ENCODE measurements at regions not wholly inside any gene's neighbourhood (a gene's known extent, or its start where the extent isn't known, plus 50 kb on each side); places are given as distances from the start of the nearest gene placed in this dataset.

DNA sequence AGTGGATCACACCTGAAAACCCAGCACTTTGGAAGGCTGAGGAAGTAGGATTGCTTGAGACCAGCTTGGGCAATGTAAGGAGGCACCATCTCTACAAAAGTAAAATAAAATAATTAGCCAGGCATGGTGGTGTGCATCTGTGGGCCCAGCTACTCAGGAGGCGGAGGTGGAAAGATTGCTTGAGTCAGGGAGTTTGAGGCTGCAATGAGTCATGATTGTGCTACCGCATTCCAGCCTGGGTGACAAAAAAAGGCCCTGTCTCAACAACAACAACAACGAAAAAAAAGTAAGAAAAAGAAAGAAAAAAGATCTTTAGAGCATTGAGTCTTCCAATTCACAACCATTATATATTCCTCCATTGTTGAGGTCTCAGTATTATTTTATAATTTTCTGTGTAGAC lies 192.4 kb upstream of the DPH6 start:
- H3K4me3 ChIP-seq = no peak overlapping the region
- DNase-seq (ENCODE audit: low spot score) = no peak
- no peaks in the 10 kb centered on the region for H3K4me1 ChIP-seq
- no peaks in the 10 kb centered on the region for H3K36me3 ChIP-seq
- no peaks in the 10 kb centered on the region for H3K9me3 ChIP-seq
- H3K27ac ChIP-seq = no peak overlapping the region
- no peaks in the 10 kb centered on the region for H3K27me3 ChIP-seq
- TF ChIP-seq, protein P1, sequence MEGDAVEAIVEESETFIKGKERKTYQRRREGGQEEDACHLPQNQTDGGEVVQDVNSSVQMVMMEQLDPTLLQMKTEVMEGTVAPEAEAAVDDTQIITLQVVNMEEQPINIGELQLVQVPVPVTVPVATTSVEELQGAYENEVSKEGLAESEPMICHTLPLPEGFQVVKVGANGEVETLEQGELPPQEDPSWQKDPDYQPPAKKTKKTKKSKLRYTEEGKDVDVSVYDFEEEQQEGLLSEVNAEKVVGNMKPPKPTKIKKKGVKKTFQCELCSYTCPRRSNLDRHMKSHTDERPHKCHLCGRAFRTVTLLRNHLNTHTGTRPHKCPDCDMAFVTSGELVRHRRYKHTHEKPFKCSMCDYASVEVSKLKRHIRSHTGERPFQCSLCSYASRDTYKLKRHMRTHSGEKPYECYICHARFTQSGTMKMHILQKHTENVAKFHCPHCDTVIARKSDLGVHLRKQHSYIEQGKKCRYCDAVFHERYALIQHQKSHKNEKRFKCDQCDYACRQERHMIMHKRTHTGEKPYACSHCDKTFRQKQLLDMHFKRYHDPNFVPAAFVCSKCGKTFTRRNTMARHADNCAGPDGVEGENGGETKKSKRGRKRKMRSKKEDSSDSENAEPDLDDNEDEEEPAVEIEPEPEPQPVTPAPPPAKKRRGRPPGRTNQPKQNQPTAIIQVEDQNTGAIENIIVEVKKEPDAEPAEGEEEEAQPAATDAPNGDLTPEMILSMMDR (IDR thresholded peaks at IDR 0.05) = no peak

GRCh38 chr15:35740761-35741160 lies 194.8 kb upstream of the DPH6 start:
- no peaks in the 10 kb centered on the region for H3K9me3 ChIP-seq
- no peaks in the 10 kb centered on the region for H3K4me1 ChIP-seq
- H3K36me3 ChIP-seq = no peaks in the 10 kb centered on the region
- H3K27me3 ChIP-seq = no peaks in the 10 kb centered on the region
- H3K4me3 ChIP-seq = no peak overlapping the region
- TF ChIP-seq, protein P1 (IDR thresholded peaks at IDR 0.05) = no peak
- DNase-seq (ENCODE audit: low spot score) = no peak
- H3K27ac ChIP-seq = no peak overlapping the region

GRCh38 chr15:35741395-35741794 lies 195.4 kb upstream of the DPH6 start:
- no peak for DNase-seq (ENCODE audit: low spot score)
- Histone ChIP-seq H3K4me3 (no peak overlapping the region), H3K27ac (no peak overlapping the region), H3K9me3 (no peaks in the 10 kb centered on the region), H3K4me1 (no peaks in the 10 kb centered on the region), H3K36me3 (no peaks in the 10 kb centered on the region), H3K27me3 (no peaks in the 10 kb centered on the region)
- TF ChIP-seq, protein P1 (IDR thresholded peaks at IDR 0.05) = no peak

DNA sequence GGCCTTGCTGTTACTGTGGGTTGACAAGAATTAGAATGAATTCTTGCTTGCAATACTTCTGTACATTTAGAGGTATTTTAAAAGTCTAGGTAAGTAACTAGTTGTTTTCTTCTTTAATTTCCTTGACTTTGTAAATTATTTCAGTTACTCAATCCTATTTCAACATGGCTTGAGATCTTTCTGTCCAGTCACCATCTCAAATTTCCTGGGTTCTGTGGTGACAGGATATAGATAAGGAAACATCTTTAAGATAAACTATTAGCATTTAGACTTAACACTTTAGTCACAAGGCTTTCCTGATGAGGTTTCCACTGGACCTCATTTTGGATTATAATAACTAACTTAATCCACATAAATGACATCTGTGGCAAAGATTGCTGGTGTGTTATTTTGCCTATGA lies 195.9 kb upstream of the DPH6 start:
- TF ChIP-seq, protein P1 (IDR thresholded peaks at IDR 0.05) = no peak
- DNase-seq (ENCODE audit: low spot score) = no peak
- Histone ChIP-seq H3K4me3 (no peak overlapping the region), H3K9me3 (no peaks in the 10 kb centered on the region), H3K4me1 (no peaks in the 10 kb centered on the region), H3K27ac (no peak overlapping the region), H3K36me3 (no peaks in the 10 kb centered on the region), H3K27me3 (no peaks in the 10 kb centered on the region)

GRCh38 chr15:35743321-35743720 lies 197.4 kb upstream of the DPH6 start:
- TF ChIP-seq, protein P1 (IDR thresholded peaks at IDR 0.05) = no peak
- Histone ChIP-seq H3K36me3 (no peaks in the 10 kb centered on the region), H3K4me1 (no peaks in the 10 kb centered on the region)

DNA sequence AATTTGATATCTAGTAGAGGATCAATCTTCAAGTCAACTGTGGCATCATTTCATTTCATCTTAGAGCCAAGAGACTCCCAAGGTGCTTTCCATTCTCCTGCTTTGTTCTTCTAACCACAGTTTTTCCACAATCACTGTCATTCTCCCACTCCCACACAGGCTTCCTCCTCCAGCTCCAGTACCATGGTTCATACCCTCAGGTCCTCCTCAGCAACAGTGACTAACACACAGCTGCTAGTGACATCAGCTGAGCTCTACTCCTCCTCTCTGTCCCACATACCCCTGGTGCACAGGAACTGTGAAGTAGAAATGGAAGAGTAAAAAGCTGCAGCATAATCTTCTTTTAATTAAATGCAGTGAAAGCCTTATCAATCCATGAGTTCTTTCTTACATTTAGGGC lies 200.2 kb upstream of the DPH6 start:
- Histone ChIP-seq H3K27ac (no peak overlapping the region), H3K4me3 (no peak overlapping the region), H3K27me3 (no peaks in the 10 kb centered on the region), H3K36me3 (no peaks in the 10 kb centered on the region), H3K9me3 (no peaks in the 10 kb centered on the region), H3K4me1 (no peaks in the 10 kb centered on the region)
- no peak for DNase-seq (ENCODE audit: low spot score)
- TF ChIP-seq, protein P1 (IDR thresholded peaks at IDR 0.05) = no peak

More at GRCh38 chr15:35743321-35743720, 197.4 kb upstream of the DPH6 start:
- H3K27me3 ChIP-seq = no peaks in the 10 kb centered on the region
- no peak overlapping the region for H3K27ac ChIP-seq
- H3K9me3 ChIP-seq = no peaks in the 10 kb centered on the region
- H3K4me3 ChIP-seq = no peak overlapping the region
- DNase-seq (ENCODE audit: low spot score) = no peak

Measured in right atrium auricular region (tissue), 2 donors.